IPS-18a (cell line): ENCODE measurements at regions not wholly inside any gene's neighbourhood (a gene's known extent, or its start where the extent isn't known, plus 50 kb on each side); places are given as distances from the start of the nearest gene placed in this dataset.

Source experiments
- H3K27ac ChIP-seq: one replicate; pipeline ENCODE4 v1.5.1; 2013; ENCODE audit warnings: low read length
- H3K27me3 ChIP-seq: one replicate; pipeline ENCODE4 v1.6.1; 2013; ENCODE audit warnings: mild to moderate bottlenecking, low read length; ENCODE audit not compliant: control insufficient read depth, insufficient read depth
- H3K36me3 ChIP-seq: one replicate; pipeline ENCODE4 v1.6.1; 2013; ENCODE audit warnings: low read depth, low read length; ENCODE audit not compliant: control insufficient read depth
- H3K4me1 ChIP-seq: one replicate; pipeline ENCODE4 v1.6.1; 2013; ENCODE audit warnings: low read depth, low read length; ENCODE audit not compliant: control insufficient read depth
- H3K4me3 ChIP-seq: one replicate; pipeline ENCODE4 v1.5.1; 2013; ENCODE audit warnings: low read length
- H3K9ac ChIP-seq: one replicate; pipeline ENCODE4 v1.6.1; 2013; ENCODE audit warnings: mild to moderate bottlenecking, low read length, moderate library complexity
- H3K9me3 ChIP-seq: one replicate; pipeline ENCODE4 v1.6.1; 2013; ENCODE audit warnings: low read depth, low read length; ENCODE audit not compliant: control insufficient read depth

DNA sequence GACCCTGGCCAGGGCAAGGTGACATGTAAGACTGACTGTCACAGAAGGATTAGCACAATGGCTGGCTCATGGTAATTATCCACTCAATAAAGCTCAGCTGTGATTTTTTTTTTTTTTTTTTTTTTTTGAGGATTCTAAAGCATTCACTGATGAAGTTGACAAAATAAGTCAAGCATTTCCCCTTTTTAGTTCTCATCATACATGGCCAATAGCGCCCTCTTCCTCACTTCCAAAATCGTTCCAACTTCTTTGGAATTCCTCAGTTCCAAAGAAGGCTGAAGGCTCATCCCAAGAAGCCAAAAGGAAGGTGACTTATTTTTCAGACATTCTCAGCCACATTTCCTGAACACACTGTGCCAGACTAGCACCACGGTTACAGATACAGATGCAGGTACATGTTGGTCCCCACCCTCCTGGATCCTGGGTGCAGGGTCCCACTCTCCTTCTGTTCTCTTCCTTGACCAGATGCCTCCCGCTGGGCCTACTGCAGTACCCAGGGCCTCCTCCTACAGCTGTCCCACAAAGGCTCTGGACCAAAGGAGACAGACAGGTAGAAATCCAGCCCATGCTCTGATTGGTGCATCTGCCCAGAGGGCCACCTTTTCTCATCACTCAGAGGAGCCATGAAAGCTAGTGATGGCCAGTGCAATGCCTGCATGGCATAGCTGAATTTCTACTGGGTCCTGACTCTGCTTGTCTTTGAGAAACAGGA is 202.6 kb downstream of the UACA start:
- no peaks in the 10 kb centered on the region for H3K27me3 ChIP-seq
- no peak overlapping the region for H3K9ac ChIP-seq
- no peaks in the 10 kb centered on the region for H3K36me3 ChIP-seq
- H3K4me1 ChIP-seq: peaks cover 8% of the 10 kb centered on the region
- no peaks in the 10 kb centered on the region for H3K9me3 ChIP-seq
- H3K27ac ChIP-seq: no peak overlapping the region
- no peak overlapping the region for H3K4me3 ChIP-seq

DNA sequence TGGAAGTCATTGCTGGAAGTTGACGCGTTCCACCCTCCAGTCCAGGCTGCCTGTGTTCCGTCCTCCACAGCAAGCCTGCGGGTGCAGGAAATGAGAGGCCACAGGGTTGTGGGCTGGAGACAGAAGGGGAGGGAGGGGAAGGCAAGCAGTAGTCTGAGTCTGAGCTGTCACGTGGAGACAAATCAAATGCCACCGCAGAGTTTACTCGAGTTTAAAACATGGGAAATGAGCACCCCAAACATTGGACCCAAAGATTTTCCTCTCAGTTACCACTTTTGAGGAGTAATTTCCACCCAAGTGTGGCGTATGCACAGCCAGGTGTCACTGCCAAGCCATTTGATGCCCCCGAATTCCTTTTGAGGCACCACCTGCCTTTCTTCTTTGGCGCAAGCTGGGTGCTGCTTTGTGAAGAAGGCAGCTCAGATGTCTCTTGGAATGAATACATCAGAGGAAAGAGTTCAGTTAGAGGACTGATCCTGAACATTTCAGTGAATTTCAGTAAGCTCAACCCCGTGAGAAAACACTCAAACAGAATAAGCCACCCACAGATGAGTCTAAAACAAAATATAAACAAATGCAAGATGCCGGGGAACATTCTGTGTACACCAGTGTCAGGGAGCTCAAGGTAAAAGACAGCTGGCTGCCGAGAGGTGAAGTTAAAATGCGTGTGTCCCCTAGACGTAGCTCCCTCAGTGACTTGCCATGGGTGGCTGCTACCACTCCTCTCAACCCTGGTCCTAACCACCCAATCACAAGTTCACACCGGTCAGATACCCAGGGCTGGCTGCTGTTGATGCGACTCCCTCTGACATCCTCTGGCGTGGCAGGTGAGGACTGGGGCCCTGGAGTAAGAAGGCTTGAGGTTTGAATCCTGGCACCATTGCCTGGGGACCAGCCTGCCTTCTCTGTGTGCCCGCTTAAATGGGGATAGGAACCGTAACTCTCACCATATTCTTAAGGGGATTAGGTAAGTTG is 203.8 kb downstream of the UACA start:
- H3K27ac ChIP-seq: no peak overlapping the region
- H3K9me3 ChIP-seq: no peaks in the 10 kb centered on the region
- H3K36me3 ChIP-seq: no peaks in the 10 kb centered on the region
- H3K4me3 ChIP-seq: no peak overlapping the region
- H3K4me1 ChIP-seq: peaks cover 8% of the 10 kb centered on the region
- no peaks in the 10 kb centered on the region for H3K27me3 ChIP-seq
- no peak overlapping the region for H3K9ac ChIP-seq

DNA sequence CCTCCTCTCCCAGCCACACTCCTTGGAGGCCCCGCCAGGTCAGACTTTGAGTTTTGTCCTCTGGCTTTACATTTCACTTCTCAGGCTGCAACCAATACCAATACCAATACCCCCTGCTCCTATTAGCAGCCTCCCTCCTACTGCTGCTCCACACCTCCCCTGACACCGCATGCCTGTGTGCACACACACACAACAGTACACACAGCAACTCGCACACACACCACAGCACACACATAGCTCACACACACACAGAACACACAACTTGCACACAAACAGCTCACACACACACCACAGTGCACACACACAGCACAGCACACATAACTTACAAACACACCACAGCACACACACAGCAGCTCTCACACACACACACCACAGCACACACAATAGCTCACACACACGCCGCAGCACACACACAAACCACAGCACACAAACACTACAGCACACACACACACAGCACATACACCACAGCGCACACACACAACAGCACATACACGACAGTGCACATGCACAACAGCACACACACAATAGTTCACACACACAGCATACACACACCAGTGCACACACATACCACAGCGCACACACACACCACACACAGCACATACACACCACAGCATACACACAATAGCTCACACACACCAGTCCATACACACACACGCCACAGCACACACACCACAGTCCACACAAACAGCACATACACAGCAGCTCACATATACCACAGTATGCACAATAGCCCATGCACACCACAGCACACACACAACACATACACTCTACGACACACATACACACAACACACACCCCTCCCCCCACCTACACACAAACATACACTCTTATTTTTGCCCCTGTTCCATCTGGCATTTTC is 204.7 kb downstream of the UACA start:
- no peak overlapping the region for H3K9ac ChIP-seq
- no peak overlapping the region for H3K27ac ChIP-seq
- no peak overlapping the region for H3K4me3 ChIP-seq
- no peaks in the 10 kb centered on the region for H3K9me3 ChIP-seq
- peaks cover 8% of the 10 kb centered on the region for H3K4me1 ChIP-seq
- no peaks in the 10 kb centered on the region for H3K36me3 ChIP-seq
- no peaks in the 10 kb centered on the region for H3K27me3 ChIP-seq

DNA sequence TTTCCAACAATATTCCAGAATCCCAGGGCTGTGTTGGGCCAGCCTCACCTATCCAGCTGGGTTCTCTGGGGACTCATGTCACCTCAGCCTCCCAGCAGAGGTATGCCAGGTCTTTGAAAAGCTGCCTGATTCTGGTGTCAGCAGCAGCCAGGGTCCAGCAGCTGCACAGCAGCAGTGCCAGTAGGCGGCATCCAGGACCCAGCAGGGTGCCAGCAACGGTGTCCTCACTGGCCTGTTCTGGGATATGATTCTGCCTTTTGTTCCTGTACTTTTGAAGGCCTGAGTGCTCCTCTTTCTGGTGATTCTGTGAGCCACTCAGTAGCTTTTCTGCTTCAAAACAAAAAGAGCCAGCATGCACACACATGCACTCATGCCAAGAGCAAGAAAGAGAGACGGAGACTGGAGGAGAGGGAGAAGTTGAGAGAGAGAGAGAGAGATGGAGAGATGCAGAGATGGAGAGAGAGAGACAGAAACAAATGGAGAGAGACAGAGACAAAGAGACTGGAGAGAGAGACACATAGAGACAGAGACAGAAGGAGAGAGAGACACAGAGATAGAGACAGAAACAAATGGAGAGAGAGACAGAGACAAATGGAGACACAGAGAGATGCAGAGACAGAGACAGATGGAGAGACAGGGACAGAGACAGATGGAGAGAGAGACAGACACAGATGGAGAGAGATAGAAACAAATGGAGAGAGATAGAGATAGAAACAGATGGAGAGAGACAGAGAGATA is 205.7 kb downstream of the UACA start:
- Histone ChIP-seq H3K27ac (no peak overlapping the region), H3K27me3 (no peaks in the 10 kb centered on the region), H3K4me1 (peaks cover 8% of the 10 kb centered on the region), H3K4me3 (no peak overlapping the region), H3K9me3 (no peaks in the 10 kb centered on the region), H3K9ac (no peak overlapping the region), H3K36me3 (no peaks in the 10 kb centered on the region)

DNA sequence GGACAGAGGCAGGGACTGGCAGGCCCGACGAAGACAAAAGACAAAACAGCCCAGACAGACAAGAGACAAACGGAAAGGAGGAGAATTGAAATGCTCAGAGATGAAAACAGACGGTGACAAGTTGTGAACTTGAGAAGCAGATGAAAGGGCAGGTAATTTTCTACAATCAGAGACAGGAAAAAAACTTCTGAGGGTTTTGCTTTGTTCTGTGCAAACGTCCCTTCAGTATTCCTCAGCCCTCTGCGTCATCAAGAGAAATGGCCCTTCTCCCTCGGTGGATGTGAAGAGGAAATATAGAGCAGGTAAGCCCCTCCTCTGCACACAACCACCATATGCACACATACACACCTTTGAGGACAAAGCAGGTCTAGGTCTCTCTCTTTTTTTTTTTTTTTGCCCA is 206.6 kb downstream of the UACA start:
- H3K9me3 ChIP-seq: no peaks in the 10 kb centered on the region
- H3K4me3 ChIP-seq: no peak overlapping the region
- H3K27ac ChIP-seq: no peak overlapping the region
- peaks cover 8% of the 10 kb centered on the region for H3K4me1 ChIP-seq
- H3K27me3 ChIP-seq: no peaks in the 10 kb centered on the region
- no peaks in the 10 kb centered on the region for H3K36me3 ChIP-seq
- H3K9ac ChIP-seq: no peak overlapping the region

DNA sequence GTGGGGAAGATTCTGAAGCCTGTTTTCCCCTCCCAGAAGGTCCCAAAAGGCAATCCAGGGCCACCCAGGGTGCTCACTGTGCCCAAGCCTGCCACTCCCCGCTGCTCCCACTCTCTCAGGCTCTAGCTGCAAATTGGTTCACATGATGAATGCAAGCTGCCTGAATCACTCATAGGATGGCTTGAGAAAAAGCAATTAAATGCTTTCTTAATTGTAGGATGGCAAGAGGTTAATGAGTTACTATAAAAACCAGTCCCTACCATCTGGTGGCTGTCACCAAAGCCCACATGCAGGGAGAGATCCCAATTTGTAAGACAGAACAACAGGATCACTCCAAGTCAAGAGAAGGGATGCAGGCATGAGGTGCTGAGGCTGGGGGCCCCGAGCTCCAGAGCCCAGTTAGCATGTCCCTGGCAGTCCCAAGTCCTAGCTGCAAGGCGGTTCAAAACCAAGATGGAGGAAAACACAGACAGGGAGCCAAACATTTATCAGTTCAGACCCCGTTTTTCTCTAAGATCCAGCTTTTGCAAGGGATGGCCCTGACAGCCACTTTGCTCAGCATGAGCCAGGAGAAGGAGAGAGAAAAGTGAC is 207.1 kb downstream of the UACA start:
- Histone ChIP-seq H3K4me3 (no peak overlapping the region), H3K27me3 (no peaks in the 10 kb centered on the region), H3K36me3 (no peaks in the 10 kb centered on the region), H3K4me1 (peaks cover 8% of the 10 kb centered on the region), H3K9ac (no peak overlapping the region), H3K27ac (no peak overlapping the region), H3K9me3 (no peaks in the 10 kb centered on the region)

DNA sequence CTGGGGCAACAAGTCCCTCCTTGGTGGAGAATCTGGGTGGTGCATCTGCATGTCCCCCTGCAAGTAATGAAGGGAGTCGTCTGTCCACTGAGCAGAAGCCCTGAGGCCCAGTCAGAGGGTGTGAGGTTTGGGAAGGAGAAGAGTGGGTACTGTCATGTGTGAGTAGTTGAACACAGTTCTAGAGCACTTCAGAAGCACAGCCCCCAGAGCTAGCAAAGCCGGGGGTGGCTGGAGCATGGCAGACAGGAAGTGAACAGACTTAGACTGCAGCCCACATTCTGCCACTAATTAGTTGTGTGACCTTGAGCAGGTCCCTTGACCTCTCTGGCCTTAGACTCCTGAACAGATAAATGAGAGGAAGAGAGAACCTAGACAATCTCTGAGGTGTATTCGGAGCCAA is 207.6 kb downstream of the UACA start:
- H3K9ac ChIP-seq: no peak overlapping the region
- peaks cover 8% of the 10 kb centered on the region for H3K4me1 ChIP-seq
- H3K36me3 ChIP-seq: no peaks in the 10 kb centered on the region
- no peak overlapping the region for H3K27ac ChIP-seq
- no peak overlapping the region for H3K4me3 ChIP-seq
- no peaks in the 10 kb centered on the region for H3K9me3 ChIP-seq
- no peaks in the 10 kb centered on the region for H3K27me3 ChIP-seq

DNA sequence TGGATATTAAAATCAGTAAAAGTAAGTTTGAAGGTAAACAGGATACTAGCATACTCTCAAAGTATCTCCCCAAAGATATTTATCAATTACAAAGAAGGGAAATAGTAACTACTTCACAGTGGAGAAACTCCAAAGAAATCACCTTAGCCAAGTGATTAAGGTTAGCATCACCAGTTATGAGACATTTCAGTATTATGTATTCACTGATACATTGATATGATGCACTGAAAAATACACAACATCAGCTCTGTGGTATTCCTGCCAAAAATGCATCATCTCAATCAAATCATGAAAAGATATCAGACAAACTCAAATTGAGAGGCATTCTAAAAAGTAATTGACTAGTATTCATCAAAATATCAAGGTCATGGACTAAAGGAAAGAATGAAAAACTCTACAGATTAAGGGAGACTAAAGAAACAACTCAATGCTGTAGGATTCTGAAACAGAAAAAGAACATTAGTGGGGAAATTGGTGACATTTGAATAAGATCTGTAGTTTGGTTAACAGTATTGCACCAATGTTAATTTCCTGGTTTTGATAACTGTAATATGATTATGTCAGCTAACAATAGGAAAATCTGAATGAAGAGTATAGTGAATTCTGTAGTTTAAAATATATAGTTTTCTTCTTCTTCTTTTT is 215.4 kb downstream of the UACA start:
- Histone ChIP-seq H3K36me3 (no peaks in the 10 kb centered on the region), H3K9me3 (no peaks in the 10 kb centered on the region), H3K4me3 (no peak overlapping the region), H3K9ac (no peak overlapping the region), H3K27ac (no peak overlapping the region), H3K27me3 (no peaks in the 10 kb centered on the region), H3K4me1 (no peaks in the 10 kb centered on the region)

DNA sequence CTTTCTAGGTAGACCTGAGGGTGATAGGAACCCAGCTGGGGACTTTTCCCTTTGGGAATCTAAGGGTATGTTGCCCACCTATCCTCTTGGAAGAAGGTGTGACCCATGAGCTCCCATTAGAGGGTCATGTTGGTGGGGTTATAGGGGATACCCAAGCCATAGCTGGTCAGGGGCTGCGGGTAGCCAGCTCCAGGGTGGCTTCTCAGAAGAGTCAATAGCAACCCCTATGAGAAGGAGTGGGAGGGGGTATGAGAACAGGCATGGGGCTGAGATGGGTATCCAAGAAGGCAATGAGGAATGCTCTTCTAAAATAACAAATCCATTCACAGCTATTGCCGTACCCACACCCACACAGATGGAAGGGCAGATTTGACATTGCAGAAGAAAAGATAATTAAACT is 217.8 kb downstream of the UACA start:
- no peaks in the 10 kb centered on the region for H3K36me3 ChIP-seq
- H3K27ac ChIP-seq: no peak overlapping the region
- H3K4me3 ChIP-seq: no peak overlapping the region
- H3K9me3 ChIP-seq: no peaks in the 10 kb centered on the region
- H3K9ac ChIP-seq: no peak overlapping the region
- no peaks in the 10 kb centered on the region for H3K27me3 ChIP-seq
- no peaks in the 10 kb centered on the region for H3K4me1 ChIP-seq

DNA sequence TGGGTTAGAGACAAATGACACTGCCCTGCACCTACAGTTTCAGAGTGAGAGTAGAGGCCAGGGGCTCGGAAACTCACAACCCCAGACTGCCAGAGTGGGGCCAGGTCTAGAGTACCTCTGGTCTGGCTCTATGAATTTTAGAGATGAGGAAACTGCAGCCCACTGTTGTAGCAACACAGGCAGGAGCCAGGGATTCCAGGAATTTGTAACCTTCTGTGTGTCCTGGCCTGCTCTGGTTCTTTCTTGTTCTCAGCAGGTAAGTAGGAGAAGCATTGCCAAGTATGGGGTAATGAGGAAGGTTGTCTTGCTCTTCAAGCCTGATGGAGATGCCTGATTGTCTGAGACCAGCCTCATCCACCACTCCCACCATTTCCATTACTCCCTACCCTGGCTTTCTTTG is 221.8 kb downstream of the UACA start:
- Histone ChIP-seq H3K4me1 (no peaks in the 10 kb centered on the region), H3K9ac (no peak overlapping the region), H3K9me3 (no peaks in the 10 kb centered on the region), H3K27ac (no peak overlapping the region), H3K4me3 (no peak overlapping the region), H3K27me3 (no peaks in the 10 kb centered on the region), H3K36me3 (no peaks in the 10 kb centered on the region)
